Activated CD4-positive, alpha-beta T cell treated with anti-CD3 and anti-CD28 coated beads, Interleukin-2, amount 10 ng/mL, durations not matched to agents 24 days and 14 days (primary cell): ENCODE measurements at regions not wholly inside any gene's neighbourhood (a gene's known extent, or its start where the extent isn't known, plus 50 kb on each side); places are given as distances from the start of the nearest gene placed in this dataset.

Experiments
- DNase-seq: peaks from one replicate; pipeline ENCODE4 v3.0.0; 2022
- H3K27ac Mint-ChIP-seq: one replicate; pipeline ENCODE4 v1.8.0; 2022; ENCODE audit warnings: mild to moderate bottlenecking, mixed read lengths
- H3K27me3 Mint-ChIP-seq: one replicate; pipeline ENCODE4 v1.8.0; 2022; ENCODE audit warnings: mixed read lengths
- H3K36me3 Mint-ChIP-seq: one replicate; pipeline ENCODE4 v1.8.0; 2022; ENCODE audit warnings: low read depth, mild to moderate bottlenecking, mixed read lengths
- H3K4me1 Mint-ChIP-seq: one replicate; pipeline ENCODE4 v1.8.0; 2021; ENCODE audit warnings: mixed read lengths
- H3K4me3 Mint-ChIP-seq: one replicate; pipeline ENCODE4 v1.8.0; 2022; ENCODE audit warnings: mild to moderate bottlenecking, moderate library complexity, mixed read lengths
- H3K9me3 Mint-ChIP-seq: one replicate; pipeline ENCODE4 v1.8.0; 2021; ENCODE audit warnings: mixed read lengths
- intact Hi-C: fragments of 100-400 bp; cut with micrococcal nuclease; formaldehyde crosslinking; loops from one replicate; pipeline ENCODE4 v1.15.1; 2023

- H3K4me1 Mint-ChIP-seq = no peaks in the 10 kb centered on the region
- no peak for DNase-seq
- peaks cover 4% of the 10 kb centered on the region for H3K9me3 Mint-ChIP-seq
- H3K27ac Mint-ChIP-seq = no peak overlapping the region
- intact Hi-C loops = no loop called here
- no peaks in the 10 kb centered on the region for H3K36me3 Mint-ChIP-seq
- H3K27me3 Mint-ChIP-seq = no peaks in the 10 kb centered on the region
- no peak overlapping the region for H3K4me3 Mint-ChIP-seq
Measured at GRCh38 chr2:221848286-221848685, 276.2 kb upstream of the EPHA4 start.

DNA sequence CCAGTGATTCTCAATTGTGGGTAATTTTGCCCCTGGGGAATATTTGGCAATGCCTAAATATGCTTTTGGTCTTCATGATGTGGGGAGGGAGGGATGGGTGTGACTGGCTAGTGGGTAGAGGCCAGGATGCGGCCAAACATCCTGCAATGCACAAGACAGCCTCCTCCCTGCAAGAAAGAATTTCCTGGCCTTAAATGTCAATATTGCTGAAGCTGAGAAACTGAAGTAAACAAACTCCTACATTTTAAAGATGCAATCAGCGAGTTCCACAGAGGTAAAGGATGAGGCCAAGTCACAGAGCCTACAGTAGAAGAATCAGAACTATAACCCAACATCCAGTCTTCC is 272.9 kb upstream of the EPHA4 start:
- Mint-ChIP-seq H3K4me3 (no peak overlapping the region), H3K27me3 (no peaks in the 10 kb centered on the region), H3K27ac (no peak overlapping the region), H3K9me3 (no peaks in the 10 kb centered on the region), H3K4me1 (no peaks in the 10 kb centered on the region), H3K36me3 (no peaks in the 10 kb centered on the region)
- DNase-seq = no peak
- intact Hi-C loops = no loop called here

- intact Hi-C loops = no loop called here
- Mint-ChIP-seq H3K4me3 (no peak overlapping the region), H3K27me3 (no peaks in the 10 kb centered on the region), H3K9me3 (no peaks in the 10 kb centered on the region), H3K36me3 (no peaks in the 10 kb centered on the region), H3K27ac (no peak overlapping the region), H3K4me1 (no peaks in the 10 kb centered on the region)
- no peak for DNase-seq
Measured at GRCh38 chr2:221844212-221845020, 272.3 kb upstream of the EPHA4 start.

DNA sequence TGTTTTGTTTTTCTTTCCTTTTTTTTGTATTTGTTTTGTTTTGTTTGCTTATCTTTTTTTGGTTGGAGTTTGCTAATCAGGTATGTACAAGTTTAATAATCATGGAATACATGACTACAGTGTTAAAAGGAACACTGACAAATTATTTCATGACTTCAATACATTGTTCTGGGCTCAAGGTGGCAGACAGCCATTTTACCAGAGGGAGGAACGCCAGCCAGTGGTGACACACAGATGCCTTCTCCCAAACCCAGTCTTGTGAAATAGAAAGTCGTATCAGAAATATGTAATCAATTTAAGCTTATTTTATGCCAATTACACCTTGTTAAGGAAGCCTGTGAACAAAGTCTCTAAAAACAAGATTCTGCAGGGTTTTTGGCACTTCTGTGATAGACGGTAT is 264.0 kb upstream of the EPHA4 start:
- intact Hi-C loops = no loop called here
- Mint-ChIP-seq H3K27me3 (no peaks in the 10 kb centered on the region), H3K27ac (no peak overlapping the region), H3K9me3 (no peaks in the 10 kb centered on the region), H3K36me3 (no peaks in the 10 kb centered on the region), H3K4me3 (no peak overlapping the region), H3K4me1 (no peaks in the 10 kb centered on the region)
- DNase-seq = no peak

- Mint-ChIP-seq H3K4me3 (no peak overlapping the region), H3K9me3 (no peaks in the 10 kb centered on the region), H3K4me1 (no peaks in the 10 kb centered on the region), H3K27me3 (no peaks in the 10 kb centered on the region), H3K36me3 (no peaks in the 10 kb centered on the region), H3K27ac (no peak overlapping the region)
- intact Hi-C loops = no loop called here
- DNase-seq = no peak
Measured at GRCh38 chr2:221833966-221834365, 261.9 kb upstream of the EPHA4 start.

GRCh38 chr2:221831051-221831450 is 258.9 kb upstream of the EPHA4 start:
- no peak for DNase-seq
- Mint-ChIP-seq H3K27ac (no peak overlapping the region), H3K4me3 (no peak overlapping the region), H3K36me3 (no peaks in the 10 kb centered on the region), H3K9me3 (no peaks in the 10 kb centered on the region), H3K4me1 (no peaks in the 10 kb centered on the region), H3K27me3 (no peaks in the 10 kb centered on the region)
- intact Hi-C loops = no loop called here

- Mint-ChIP-seq H3K27ac (no peak overlapping the region), H3K9me3 (no peaks in the 10 kb centered on the region), H3K4me1 (no peaks in the 10 kb centered on the region), H3K4me3 (no peak overlapping the region), H3K36me3 (no peaks in the 10 kb centered on the region), H3K27me3 (no peaks in the 10 kb centered on the region)
- intact Hi-C loops = no loop called here
- DNase-seq = no peak
Measured at GRCh38 chr2:221822416-221822815, 250.3 kb upstream of the EPHA4 start.

- Mint-ChIP-seq H3K27ac (no peak overlapping the region), H3K9me3 (no peaks in the 10 kb centered on the region), H3K4me1 (no peaks in the 10 kb centered on the region), H3K27me3 (no peaks in the 10 kb centered on the region), H3K36me3 (no peaks in the 10 kb centered on the region), H3K4me3 (no peak overlapping the region)
- no peak for DNase-seq
- intact Hi-C loops = no loop called here
Measured at GRCh38 chr2:221818616-221819320, 246.7 kb upstream of the EPHA4 start.

DNA sequence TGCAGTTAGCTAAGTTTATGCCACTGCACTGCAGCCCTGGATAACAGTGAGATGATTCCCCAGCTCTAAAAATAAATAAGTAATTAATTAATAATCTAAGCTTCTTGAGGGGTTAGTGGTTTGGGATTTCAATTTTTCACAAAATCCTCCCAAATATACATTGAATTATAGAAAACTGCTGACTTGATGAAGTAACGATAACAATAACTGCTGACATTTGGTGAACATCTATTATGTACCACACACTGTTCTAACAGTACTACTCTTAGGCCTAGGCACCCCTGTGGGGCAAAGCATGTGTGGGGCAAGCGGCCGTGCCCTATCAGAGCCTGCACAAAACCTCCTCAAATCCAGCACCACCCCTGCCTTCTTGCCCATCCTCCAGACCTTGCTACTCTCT is 245.8 kb upstream of the EPHA4 start:
- Mint-ChIP-seq H3K4me3 (no peak overlapping the region), H3K27me3 (no peaks in the 10 kb centered on the region), H3K36me3 (no peaks in the 10 kb centered on the region), H3K9me3 (no peaks in the 10 kb centered on the region), H3K27ac (no peak overlapping the region), H3K4me1 (no peaks in the 10 kb centered on the region)
- no peak for DNase-seq
- intact Hi-C loops = no loop called here

- Mint-ChIP-seq H3K9me3 (no peaks in the 10 kb centered on the region), H3K4me3 (no peak overlapping the region), H3K27ac (no peak overlapping the region), H3K27me3 (no peaks in the 10 kb centered on the region), H3K4me1 (no peaks in the 10 kb centered on the region), H3K36me3 (no peaks in the 10 kb centered on the region)
- DNase-seq = no peak
- intact Hi-C loops = no loop called here
Measured at GRCh38 chr2:221817052-221817451, 244.9 kb upstream of the EPHA4 start.

GRCh38 chr2:221816566-221816965 is 244.5 kb upstream of the EPHA4 start:
- H3K4me1 Mint-ChIP-seq = no peaks in the 10 kb centered on the region
- H3K27me3 Mint-ChIP-seq = no peaks in the 10 kb centered on the region
- no peak for DNase-seq
- H3K36me3 Mint-ChIP-seq = no peaks in the 10 kb centered on the region
- H3K27ac Mint-ChIP-seq = no peak overlapping the region
- intact Hi-C loops = no loop called here
- H3K4me3 Mint-ChIP-seq = no peak overlapping the region
- no peaks in the 10 kb centered on the region for H3K9me3 Mint-ChIP-seq

GRCh38 chr2:221810650-221811049 is 238.5 kb upstream of the EPHA4 start:
- Mint-ChIP-seq H3K27ac (no peak overlapping the region), H3K36me3 (no peaks in the 10 kb centered on the region), H3K4me3 (no peak overlapping the region), H3K27me3 (no peaks in the 10 kb centered on the region), H3K4me1 (no peaks in the 10 kb centered on the region), H3K9me3 (no peaks in the 10 kb centered on the region)
- no peak for DNase-seq
- intact Hi-C loops = no loop called here

GRCh38 chr2:221810245-221810644 is 238.1 kb upstream of the EPHA4 start:
- Mint-ChIP-seq H3K27me3 (no peaks in the 10 kb centered on the region), H3K4me1 (no peaks in the 10 kb centered on the region), H3K27ac (no peak overlapping the region), H3K9me3 (no peaks in the 10 kb centered on the region), H3K4me3 (no peak overlapping the region), H3K36me3 (no peaks in the 10 kb centered on the region)
- no peak for DNase-seq
- intact Hi-C loops = no loop called here

GRCh38 chr2:221808488-221808887 is 236.4 kb upstream of the EPHA4 start:
- DNase-seq = no peak
- intact Hi-C loops = no loop called here
- H3K4me3 Mint-ChIP-seq = no peak overlapping the region
- no peak overlapping the region for H3K27ac Mint-ChIP-seq
- H3K9me3 Mint-ChIP-seq = no peaks in the 10 kb centered on the region
- no peaks in the 10 kb centered on the region for H3K36me3 Mint-ChIP-seq
- no peaks in the 10 kb centered on the region for H3K4me1 Mint-ChIP-seq
- H3K27me3 Mint-ChIP-seq = no peaks in the 10 kb centered on the region

GRCh38 chr2:221807706-221808105 is 235.6 kb upstream of the EPHA4 start:
- Mint-ChIP-seq H3K4me1 (no peaks in the 10 kb centered on the region), H3K9me3 (no peaks in the 10 kb centered on the region)
- intact Hi-C loops = no loop called here

More at GRCh38 chr2:221807706-221808105, 235.6 kb upstream of the EPHA4 start:
- Mint-ChIP-seq H3K36me3 (no peaks in the 10 kb centered on the region), H3K4me3 (no peak overlapping the region), H3K27me3 (no peaks in the 10 kb centered on the region), H3K27ac (no peak overlapping the region)
- no peak for DNase-seq
